HG02981 (cell line): ENCODE measurements at regions not wholly inside any gene's neighbourhood (a gene's known extent, or its start where the extent isn't known, plus 50 kb on each side); places are given as distances from the start of the nearest gene placed in this dataset.

Source experiments
- ATAC-seq: cut with Tn5 transposase; IDR thresholded peaks from one replicate; pipeline ENCODE4 v1.9.1; 2021; ENCODE audit warnings: mild to moderate bottlenecking, moderate library complexity; ENCODE audit not compliant: unreplicated experiment

DNA sequence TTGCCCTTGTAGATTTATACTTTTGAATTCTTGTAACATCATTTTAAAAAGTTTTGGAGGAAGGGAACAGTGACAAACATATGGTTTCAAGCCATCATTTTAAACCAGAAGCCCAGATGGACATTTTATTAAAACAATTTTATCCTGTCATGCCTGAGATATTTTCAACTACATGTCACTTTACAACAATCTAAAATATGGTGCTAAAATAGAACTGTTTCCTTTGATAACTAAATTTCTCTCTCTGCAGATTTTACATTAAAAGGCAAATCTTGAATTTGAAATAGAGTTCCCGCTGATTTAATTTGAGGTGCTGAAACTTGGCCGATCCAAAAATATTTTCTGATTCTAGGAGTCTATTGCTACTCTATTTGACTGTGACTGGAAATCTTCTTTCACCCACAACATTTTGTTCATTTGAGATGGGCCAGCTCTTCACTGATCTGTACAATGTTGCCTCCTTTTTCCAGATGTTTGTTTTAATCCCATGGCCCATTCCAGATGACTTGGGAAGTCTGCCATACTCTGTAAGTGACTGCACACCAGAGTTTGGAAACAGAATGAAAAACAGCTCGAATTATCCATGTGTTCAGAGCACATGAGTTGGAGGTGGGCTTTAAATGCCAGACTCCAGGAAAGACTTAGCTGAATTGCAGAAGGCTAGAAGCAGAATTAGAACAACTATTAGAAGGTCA is 402.5 kb downstream of the TMEM135 start:
- no peak for ATAC-seq

- no peak for ATAC-seq
Observed at GRCh38 chr11:87438416-87438815, 400.7 kb downstream of the TMEM135 start.

GRCh38 chr11:87437844-87438223 is 400.1 kb downstream of the TMEM135 start:
- no peak for ATAC-seq

DNA sequence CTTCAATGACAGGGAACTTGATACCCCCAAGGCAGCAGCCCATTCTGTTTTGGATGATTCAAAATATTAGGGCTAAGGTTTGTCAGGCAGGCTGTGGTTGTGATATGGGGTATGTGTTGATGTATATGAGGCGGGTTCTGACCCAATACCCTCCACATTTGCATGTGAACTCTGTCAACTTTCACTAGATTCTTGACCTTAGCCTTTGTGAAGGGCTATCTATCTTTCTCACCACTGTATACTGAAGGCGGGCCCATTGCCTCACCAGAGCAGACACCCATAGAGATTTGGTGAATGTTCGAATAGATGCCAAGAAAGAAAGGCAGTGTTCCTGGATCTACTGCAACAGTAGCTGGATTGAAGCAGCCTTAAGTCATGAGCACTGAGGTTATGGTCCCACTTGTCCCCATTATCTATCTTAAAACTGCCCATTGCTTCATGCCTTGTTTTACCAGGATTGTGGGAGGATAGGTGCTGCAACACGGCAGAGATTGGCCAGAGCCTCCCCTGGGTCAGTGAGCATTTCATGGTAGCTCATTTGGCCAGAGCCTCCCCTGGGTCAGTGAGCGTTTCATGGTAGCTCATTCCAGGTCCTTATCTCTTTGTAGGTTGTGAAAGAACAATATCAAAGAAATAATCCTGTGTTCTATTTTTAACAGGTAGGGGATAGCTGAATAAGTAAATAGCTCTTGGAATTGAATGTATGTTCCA is 399.6 kb downstream of the TMEM135 start:
- no peak for ATAC-seq

DNA sequence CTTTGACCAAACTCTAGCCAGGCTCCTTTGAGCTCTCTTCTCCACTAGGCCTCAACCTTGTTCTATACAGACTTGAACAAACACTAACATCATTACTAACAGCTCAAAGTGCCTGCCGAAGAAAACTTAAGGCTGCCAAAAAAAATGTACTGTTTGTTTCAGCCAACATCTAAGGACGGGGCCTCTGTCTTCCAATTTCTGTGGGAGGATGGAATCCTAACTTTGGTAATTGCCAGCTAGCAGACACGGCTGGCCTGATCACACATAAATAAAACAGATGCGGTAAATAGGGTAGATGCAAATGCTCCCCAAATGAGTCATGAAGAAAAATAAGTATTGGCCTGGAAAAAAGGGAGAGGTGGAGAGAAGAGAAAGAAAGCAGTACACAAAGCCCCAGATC is 394.3 kb downstream of the TMEM135 start:
- ATAC-seq, result no peak

GRCh38 chr11:87431392-87431791 is 393.7 kb downstream of the TMEM135 start:
- ATAC-seq, result no peak

GRCh38 chr11:87430821-87431220 is 393.1 kb downstream of the TMEM135 start:
- no peak for ATAC-seq

DNA sequence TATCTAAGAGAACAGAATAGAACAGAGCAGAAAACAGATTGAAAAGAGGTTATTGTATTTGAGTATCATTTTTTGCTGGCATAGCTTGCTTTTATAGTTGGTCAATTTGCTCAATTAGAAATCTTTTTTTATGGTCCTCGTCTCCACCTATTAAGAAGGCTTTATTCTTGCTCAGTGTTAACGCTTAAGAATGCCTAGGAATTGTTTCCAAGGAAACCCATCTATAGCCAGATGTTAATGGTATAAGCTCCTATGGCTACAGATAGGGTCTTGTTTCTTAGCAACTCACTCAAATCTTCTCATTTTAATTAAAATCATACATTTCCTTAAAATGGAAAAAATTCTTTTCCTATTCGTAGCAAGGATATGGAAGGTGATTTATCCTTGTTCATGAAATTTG is 392.3 kb downstream of the TMEM135 start:
- no peak for ATAC-seq

DNA sequence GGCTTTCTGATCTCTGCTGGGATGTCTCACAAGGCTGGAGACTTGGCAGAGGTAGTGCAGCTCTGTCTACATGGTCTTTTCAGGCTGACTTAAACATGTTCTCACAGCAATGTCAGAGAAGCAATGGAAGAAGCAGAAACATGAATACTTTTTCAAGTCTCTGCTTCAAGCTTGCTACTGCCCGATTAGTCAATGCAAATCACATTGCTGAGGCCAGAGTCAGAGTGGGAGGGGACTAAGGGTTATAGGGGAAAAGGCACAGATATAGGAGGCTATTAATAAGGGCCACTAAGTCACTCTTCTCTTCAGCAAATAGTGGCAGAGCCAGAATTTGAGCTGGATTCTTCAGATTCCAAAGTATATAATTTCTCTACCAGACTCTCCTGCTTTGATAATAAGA is 390.5 kb downstream of the TMEM135 start:
- ATAC-seq, result no peak

- no peak for ATAC-seq
Observed at GRCh38 chr11:87425943-87426342, 388.2 kb downstream of the TMEM135 start.

DNA sequence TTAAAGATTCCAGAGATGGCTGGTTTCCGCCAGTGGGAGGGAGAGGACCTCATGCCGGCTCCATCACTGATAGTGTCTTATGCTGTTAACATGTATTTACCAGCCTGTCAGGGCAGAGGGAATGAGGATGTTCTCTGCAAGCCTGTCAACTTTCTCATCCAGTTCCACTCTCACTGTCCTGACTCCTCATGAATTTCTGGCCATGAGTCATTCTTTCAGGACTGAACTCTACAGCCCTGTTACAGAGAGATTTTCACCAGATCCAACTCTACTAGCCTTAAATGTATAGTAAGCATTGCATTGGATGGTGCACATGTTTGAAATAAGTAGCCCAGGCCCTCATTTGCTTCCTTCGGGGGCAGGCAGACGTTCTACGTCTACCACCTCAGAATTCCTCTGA is 387.7 kb downstream of the TMEM135 start:
- no peak for ATAC-seq

DNA sequence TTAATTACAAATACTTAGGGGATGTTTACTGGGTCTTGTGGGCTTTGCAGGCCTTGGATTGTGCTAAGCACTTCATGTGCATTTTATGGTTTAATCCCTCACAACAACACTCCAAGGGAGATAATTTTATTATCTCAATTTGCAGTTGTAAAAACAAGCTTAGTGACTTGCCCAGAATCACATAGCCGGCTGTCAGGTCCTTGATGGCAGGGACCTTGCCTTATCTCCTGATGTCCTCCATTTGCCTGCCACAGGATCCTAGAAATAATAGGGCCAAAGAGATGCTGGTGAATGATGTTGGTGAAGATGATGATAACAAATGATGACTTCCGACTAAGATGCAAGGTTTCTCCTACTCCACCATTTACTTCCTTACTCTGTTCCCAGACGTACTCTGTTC is 385.4 kb downstream of the TMEM135 start:
- no peak for ATAC-seq

DNA sequence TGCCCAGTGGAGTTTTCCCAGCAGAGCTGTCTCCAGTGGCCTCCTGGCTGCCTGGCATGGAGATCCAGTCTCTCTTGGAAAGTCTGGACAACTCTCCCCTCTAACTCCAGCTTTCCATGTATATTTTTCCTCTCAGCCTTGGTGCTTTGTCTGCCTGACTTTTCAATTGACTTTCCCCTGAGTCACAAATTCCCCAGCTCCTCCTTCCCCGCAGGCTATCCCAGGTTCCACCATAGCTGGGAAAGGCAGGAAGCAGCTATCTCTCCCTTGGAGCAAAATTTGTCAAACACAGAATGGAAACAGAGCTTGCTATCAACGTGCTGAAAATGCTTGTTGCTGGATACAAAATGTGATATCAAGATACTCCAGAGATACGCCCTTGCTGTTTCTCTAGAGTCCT is 384.8 kb downstream of the TMEM135 start:
- ATAC-seq, result no peak

- ATAC-seq, result peak; percentile 84
Observed at GRCh38 chr11:87421422-87421821, 383.7 kb downstream of the TMEM135 start.

DNA sequence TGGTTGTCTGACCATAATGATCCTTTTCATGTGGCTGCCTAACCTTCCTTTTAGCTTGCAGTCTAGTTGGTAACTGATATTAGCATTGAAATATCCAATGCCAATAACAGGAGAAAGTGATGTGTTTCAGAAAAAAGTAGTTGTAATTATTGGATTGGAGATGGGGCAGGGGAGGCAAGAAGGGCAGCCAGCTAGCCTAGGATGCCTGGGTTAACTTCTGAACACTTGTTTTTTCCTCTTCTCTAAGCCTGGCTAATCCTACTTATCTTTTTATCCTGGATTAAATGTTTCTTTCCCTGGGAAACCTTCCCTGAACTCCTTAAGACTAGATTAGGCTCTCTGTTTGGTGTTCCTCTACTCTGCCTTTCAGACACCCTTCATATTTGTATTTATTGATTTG is 380.2 kb downstream of the TMEM135 start:
- ATAC-seq, result no peak

GRCh38 chr11:87405843-87406242 is 368.1 kb downstream of the TMEM135 start:
- ATAC-seq, result no peak

- no peak for ATAC-seq
Observed at GRCh38 chr11:87405356-87405755, 367.6 kb downstream of the TMEM135 start.

- no peak for ATAC-seq
Observed at GRCh38 chr11:87401653-87402052, 363.9 kb downstream of the TMEM135 start.

GRCh38 chr11:87399341-87399740 is 361.6 kb downstream of the TMEM135 start:
- no peak for ATAC-seq

- no peak for ATAC-seq
Observed at GRCh38 chr11:87398931-87399330, 361.2 kb downstream of the TMEM135 start.

- no peak for ATAC-seq
Observed at GRCh38 chr11:87397011-87397865, 359.5 kb downstream of the TMEM135 start.

DNA sequence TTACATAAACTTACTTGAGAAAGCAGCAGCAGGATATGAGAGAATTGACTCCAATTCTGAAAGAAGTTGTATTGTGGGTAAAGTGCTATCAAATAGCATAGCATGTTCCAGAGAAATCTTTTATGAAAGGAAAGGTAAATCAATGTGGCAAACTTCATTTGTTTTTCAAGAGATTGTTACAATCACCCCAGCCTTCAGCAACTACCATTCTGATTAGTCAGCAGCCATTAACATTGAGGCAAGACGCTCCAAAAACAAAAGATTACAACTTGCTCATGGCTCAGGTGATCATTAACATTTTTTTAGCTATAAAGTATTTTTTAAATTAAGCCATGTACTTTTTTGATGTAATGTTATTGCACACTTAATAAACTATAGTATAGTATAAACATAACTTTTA is 357.2 kb downstream of the TMEM135 start:
- no peak for ATAC-seq
